GM21528 (cell line): ENCODE measurements at regions not wholly inside any gene's neighbourhood (a gene's known extent, or its start where the extent isn't known, plus 50 kb on each side); places are given as distances from the start of the nearest gene placed in this dataset.
"Not testable (repeated sequence)": the region's sequence is repeated elsewhere in the genome, so short reads cannot be mapped to it uniquely, and the experiment has no call there.

Experiments
- ATAC-seq: cut with Tn5 transposase; IDR thresholded peaks from one replicate; pipeline ENCODE4 v1.9.1; 2021; ENCODE audit warnings: mild to moderate bottlenecking, moderate library complexity; ENCODE audit not compliant: unreplicated experiment, low FRiP score

GRCh38 chr16:21514474-21514840 is 84.9 kb upstream of the METTL9 start:
- not testable (repeated sequence) for ATAC-seq

- ATAC-seq = not testable (repeated sequence)
Measured at GRCh38 chr16:21516705-21517040, 82.7 kb upstream of the METTL9 start.

GRCh38 chr16:21517263-21517662 is 82.1 kb upstream of the METTL9 start:
- ATAC-seq = peak; percentile 19

- peak; percentile 10 for ATAC-seq
Measured at GRCh38 chr16:21519361-21520133, 79.8 kb upstream of the METTL9 start.

GRCh38 chr16:21520134-21521047 is 79.0 kb upstream of the METTL9 start:
- ATAC-seq = peak; percentile 61

- not testable (repeated sequence) for ATAC-seq
Measured at GRCh38 chr16:21521048-21521389, 78.4 kb upstream of the METTL9 start.

GRCh38 chr16:21521390-21522143 is 77.8 kb upstream of the METTL9 start:
- not testable (repeated sequence) for ATAC-seq

- ATAC-seq = not testable (repeated sequence)
Measured at GRCh38 chr16:21522846-21523245, 76.5 kb upstream of the METTL9 start.

GRCh38 chr16:21523411-21524067 is 75.8 kb upstream of the METTL9 start:
- no peak for ATAC-seq

- no peak for ATAC-seq
Measured at GRCh38 chr16:21524068-21524751, 75.2 kb upstream of the METTL9 start.

GRCh38 chr16:21524752-21525028 is 74.7 kb upstream of the METTL9 start:
- ATAC-seq = not testable (repeated sequence)

- not testable (repeated sequence) for ATAC-seq
Measured at GRCh38 chr16:21525029-21525895, 74.1 kb upstream of the METTL9 start.

GRCh38 chr16:21525956-21526922 is 73.1 kb upstream of the METTL9 start:
- not testable (repeated sequence) for ATAC-seq

GRCh38 chr16:21526923-21527807 is 72.2 kb upstream of the METTL9 start:
- no peak for ATAC-seq

- ATAC-seq = not testable (repeated sequence)
Measured at GRCh38 chr16:21529060-21529658, 70.2 kb upstream of the METTL9 start.

GRCh38 chr16:21530729-21531383 is 68.5 kb upstream of the METTL9 start:
- not testable (repeated sequence) for ATAC-seq
